ENCODE measurements at regions not wholly inside any gene's neighbourhood (a gene's known extent, or its start where the extent isn't known, plus 50 kb on each side); places are given as distances from the start of the nearest gene placed in this dataset.

DNA sequence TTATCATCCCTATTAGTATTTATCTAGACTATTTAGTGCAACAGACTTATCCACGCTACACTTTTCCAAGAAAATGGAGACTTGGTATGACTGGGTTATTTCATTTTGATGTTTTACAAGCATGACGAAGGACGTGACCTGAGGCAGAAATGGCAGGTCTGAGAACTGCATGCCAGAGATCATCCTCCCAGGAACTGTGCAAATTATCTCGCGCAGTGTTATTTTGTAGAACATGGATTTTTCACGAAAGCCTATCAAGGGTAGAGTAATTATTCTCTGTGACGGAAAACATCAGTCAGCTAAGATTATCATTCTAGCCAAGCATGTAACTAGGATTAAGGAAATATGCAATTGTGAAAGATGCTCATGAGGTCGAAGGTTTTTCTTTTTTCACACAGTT is 361.5 kb upstream of the AJAP1 start:
- intact Hi-C loops (cut with micrococcal nuclease): no loop called here
- no peak overlapping the region for H3K4me3 ChIP-seq
- H3K36me3 ChIP-seq: no peaks in the 10 kb centered on the region
- H3K27me3 ChIP-seq (ENCODE audit: low read depth): peaks cover 30% of the 10 kb centered on the region
- peaks cover 25% of the 10 kb centered on the region for H3K9me3 ChIP-seq (replicated peaks)
- no peak overlapping the region for H3K27ac ChIP-seq (replicated peaks)
- DNase-seq: no peak
- H3K4me1 ChIP-seq: no peaks in the 10 kb centered on the region
- TF ChIP-seq, protein P1, sequence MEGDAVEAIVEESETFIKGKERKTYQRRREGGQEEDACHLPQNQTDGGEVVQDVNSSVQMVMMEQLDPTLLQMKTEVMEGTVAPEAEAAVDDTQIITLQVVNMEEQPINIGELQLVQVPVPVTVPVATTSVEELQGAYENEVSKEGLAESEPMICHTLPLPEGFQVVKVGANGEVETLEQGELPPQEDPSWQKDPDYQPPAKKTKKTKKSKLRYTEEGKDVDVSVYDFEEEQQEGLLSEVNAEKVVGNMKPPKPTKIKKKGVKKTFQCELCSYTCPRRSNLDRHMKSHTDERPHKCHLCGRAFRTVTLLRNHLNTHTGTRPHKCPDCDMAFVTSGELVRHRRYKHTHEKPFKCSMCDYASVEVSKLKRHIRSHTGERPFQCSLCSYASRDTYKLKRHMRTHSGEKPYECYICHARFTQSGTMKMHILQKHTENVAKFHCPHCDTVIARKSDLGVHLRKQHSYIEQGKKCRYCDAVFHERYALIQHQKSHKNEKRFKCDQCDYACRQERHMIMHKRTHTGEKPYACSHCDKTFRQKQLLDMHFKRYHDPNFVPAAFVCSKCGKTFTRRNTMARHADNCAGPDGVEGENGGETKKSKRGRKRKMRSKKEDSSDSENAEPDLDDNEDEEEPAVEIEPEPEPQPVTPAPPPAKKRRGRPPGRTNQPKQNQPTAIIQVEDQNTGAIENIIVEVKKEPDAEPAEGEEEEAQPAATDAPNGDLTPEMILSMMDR (IDR thresholded peaks at IDR 0.05; ENCODE audit: borderline replicate concordance): no peak

DNA sequence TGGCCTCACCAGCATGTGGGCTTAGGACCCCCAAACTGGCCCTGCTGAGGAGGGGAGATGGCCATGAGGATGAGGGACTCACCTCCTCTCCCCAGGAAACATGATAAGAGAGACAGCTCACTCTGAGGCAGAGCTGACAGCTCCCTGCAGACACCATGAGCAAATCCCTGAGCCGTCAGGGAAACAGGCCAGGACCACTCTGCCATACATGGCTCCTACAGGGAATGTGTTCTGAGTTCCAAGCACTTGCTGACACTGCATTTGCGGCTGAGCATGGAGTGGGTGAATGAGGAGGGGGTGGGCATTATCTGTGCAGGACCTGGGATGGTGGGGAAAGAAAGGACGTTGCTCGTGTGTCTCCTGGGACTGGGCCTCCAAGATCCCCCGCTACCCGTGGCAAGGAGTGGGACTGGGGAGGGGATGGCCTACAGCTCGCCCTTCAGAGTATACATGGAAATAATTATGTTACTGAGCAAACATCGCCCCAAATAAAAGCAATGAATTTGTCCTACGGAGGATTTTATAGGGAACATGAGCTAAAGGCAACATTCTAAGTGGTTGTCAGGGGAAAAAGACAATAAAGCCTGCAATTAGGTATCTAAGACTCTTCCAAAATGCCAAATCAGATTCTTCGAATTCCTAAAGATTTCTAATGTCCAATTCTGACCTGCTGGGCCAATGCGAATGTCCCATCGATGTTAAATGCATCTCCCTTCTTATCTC is 355.9 kb upstream of the AJAP1 start:
- intact Hi-C loops (cut with micrococcal nuclease): no loop called here
- TF ChIP-seq, protein P1 (IDR thresholded peaks at IDR 0.05; ENCODE audit: borderline replicate concordance): no peak
- no peak overlapping the region for H3K4me3 ChIP-seq

DNA sequence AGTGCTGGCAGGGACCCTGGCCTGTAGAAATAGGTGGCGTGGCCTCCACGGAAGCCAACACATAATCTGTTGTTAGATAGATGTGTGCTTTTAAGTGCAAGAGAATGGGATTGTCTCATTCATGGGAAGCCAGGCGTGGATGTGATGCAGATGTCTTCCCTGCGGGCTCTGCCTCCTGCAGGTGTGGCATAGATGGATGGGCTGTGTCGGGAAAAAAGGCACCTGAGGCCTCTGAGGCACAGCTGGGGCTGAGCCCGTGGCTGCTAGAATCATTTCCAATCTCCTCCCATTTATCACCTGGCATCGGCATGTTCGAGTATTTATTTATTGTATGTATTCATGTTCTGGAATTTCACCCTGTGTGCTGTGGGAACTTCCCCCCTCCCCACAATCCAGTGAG is 353.4 kb upstream of the AJAP1 start:
- Histone ChIP-seq H3K4me3 (no peak overlapping the region), H3K27ac (replicated peaks) (no peak overlapping the region)
- intact Hi-C loops (cut with micrococcal nuclease): no loop called here

More for the DNA sequence above, 355.9 kb upstream of the AJAP1 start:
- DNase-seq: no peak
- Histone ChIP-seq H3K27ac (replicated peaks) (no peak overlapping the region), H3K4me1 (no peaks in the 10 kb centered on the region), H3K36me3 (no peaks in the 10 kb centered on the region), H3K9me3 (replicated peaks) (no peaks in the 10 kb centered on the region), H3K27me3 (ENCODE audit: low read depth) (peaks cover 33% of the 10 kb centered on the region)

DNA sequence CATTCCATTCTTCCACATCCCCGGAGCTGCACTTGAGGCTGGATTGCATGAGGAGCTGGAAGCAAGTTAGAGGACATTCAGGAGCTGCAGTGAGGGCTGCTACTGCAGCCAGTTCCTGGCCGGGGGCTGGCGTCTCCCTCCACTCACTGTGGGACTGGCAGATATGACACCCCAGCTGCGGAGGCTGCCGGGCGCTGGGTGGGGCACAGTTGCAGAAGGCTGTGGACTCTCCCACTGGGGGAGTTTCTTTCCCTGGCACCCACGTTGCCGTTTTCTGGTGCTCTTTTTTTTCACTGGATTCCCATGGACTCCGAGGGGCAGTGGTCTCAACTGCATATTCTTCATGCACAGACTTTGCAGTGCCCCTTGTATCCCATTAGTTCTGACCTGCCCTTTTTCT is 351.1 kb upstream of the AJAP1 start:
- no peak for DNase-seq
- TF ChIP-seq, protein P1 (IDR thresholded peaks at IDR 0.05; ENCODE audit: borderline replicate concordance): no peak
- no peaks in the 10 kb centered on the region for H3K9me3 ChIP-seq (replicated peaks)
- peaks cover 20% of the 10 kb centered on the region for H3K27me3 ChIP-seq (ENCODE audit: low read depth)
- no peaks in the 10 kb centered on the region for H3K4me1 ChIP-seq
- no peak overlapping the region for H3K27ac ChIP-seq (replicated peaks)
- no peak overlapping the region for H3K4me3 ChIP-seq
- intact Hi-C loops (cut with micrococcal nuclease): no loop called here
- no peaks in the 10 kb centered on the region for H3K36me3 ChIP-seq

More for the DNA sequence above, 353.4 kb upstream of the AJAP1 start:
- no peaks in the 10 kb centered on the region for H3K4me1 ChIP-seq
- TF ChIP-seq, protein P1 (IDR thresholded peaks at IDR 0.05; ENCODE audit: borderline replicate concordance): no peak
- DNase-seq: no peak
- H3K27me3 ChIP-seq (ENCODE audit: low read depth): peaks cover 20% of the 10 kb centered on the region
- no peaks in the 10 kb centered on the region for H3K36me3 ChIP-seq
- H3K9me3 ChIP-seq (replicated peaks): no peaks in the 10 kb centered on the region

DNA sequence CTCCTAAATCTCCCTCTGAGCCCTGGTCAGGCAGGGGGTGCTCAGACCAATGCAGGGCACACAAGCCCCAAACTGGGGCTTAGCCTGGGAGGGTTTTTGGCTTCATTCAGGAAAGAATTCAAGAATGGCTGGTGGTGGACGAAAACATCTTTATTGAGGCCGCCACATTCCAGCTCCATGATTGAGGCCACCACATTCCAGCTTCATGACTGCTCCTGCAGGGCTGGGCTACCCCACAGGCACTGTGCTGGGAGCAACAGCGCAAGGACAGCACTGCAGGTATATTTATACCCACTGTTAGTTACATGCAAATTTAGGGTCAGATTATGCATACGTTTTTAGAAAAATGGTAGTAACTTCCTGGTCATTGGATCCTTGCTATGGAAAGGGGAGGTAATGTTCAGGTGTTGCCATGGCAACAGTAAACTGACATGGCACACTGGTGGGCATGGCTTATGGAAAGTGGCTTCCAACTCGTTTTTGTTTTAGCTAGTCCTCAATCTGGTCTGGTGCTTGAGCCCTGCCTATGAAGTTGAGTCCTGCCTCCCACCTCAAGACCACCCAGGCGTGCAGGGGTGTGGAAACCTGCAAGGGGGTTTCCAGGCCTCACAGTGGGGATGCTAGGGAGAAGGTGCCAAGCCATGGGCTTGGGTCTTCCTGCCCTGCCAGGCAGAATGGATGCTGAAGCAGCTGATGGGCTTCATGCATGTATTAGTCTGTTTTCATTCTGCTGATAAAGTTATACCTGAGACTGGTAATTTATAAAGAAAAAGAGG is 348.7 kb upstream of the AJAP1 start:
- H3K4me3 ChIP-seq: no peak overlapping the region
- H3K27ac ChIP-seq (replicated peaks): no peak overlapping the region
- H3K9me3 ChIP-seq (replicated peaks): no peaks in the 10 kb centered on the region
- no peak for DNase-seq
- H3K4me1 ChIP-seq: no peaks in the 10 kb centered on the region
- TF ChIP-seq, protein P1 (IDR thresholded peaks at IDR 0.05; ENCODE audit: borderline replicate concordance): no peak
- peaks cover 17% of the 10 kb centered on the region for H3K27me3 ChIP-seq (ENCODE audit: low read depth)
- intact Hi-C loops (cut with micrococcal nuclease): no loop called here
- H3K36me3 ChIP-seq: no peaks in the 10 kb centered on the region

Data from left ventricle myocardium inferior (tissue), 1 donor.